Hindlimb muscle (tissue), 1 donor: ENCODE measurements at regions not wholly inside any gene's neighbourhood (a gene's known extent, or its start where the extent isn't known, plus 50 kb on each side); places are given as distances from the start of the nearest gene placed in this dataset.
"Not testable (repeated sequence)": the region's sequence is repeated elsewhere in the genome, so short reads cannot be mapped to it uniquely, and the experiment has no call there.

Experiments
- DNase-seq: peaks from one replicate; pipeline ENCODE4 v3.0.0-alpha.2; 2013

GRCh38 chr6:76840041-76840745 lies 623.1 kb downstream of the HTR1B start:
- DNase-seq = no peak

- no peak for DNase-seq
Observed at GRCh38 chr6:76839505-76839904, 623.8 kb downstream of the HTR1B start.

GRCh38 chr6:76837564-76837963 lies 625.7 kb downstream of the HTR1B start:
- DNase-seq = no peak

- DNase-seq = no peak
Observed at GRCh38 chr6:76835695-76836094, 627.6 kb downstream of the HTR1B start.

- DNase-seq = no peak
Observed at GRCh38 chr6:76835293-76835692, 628.0 kb downstream of the HTR1B start.

- no peak for DNase-seq
Observed at GRCh38 chr6:76834399-76834798, 628.9 kb downstream of the HTR1B start.

- DNase-seq = no peak
Observed at GRCh38 chr6:76831299-76831698, 632.0 kb downstream of the HTR1B start.

GRCh38 chr6:76823578-76823977 lies 639.7 kb downstream of the HTR1B start:
- not testable (repeated sequence) for DNase-seq

GRCh38 chr6:76818451-76818850 lies 644.8 kb downstream of the HTR1B start:
- DNase-seq = no peak

GRCh38 chr6:76817429-76817828 lies 645.9 kb downstream of the HTR1B start:
- DNase-seq = no peak

GRCh38 chr6:76814496-76815458 lies 648.5 kb downstream of the HTR1B start:
- DNase-seq = peak; percentile 4

- no peak for DNase-seq
Observed at GRCh38 chr6:76810286-76810685, 653.0 kb downstream of the HTR1B start.

- no peak for DNase-seq
Observed at GRCh38 chr6:76803038-76803580, 660.2 kb downstream of the HTR1B start.

GRCh38 chr6:76792394-76792793 lies 670.9 kb downstream of the HTR1B start:
- DNase-seq = no peak

GRCh38 chr6:76790881-76791280 lies 672.4 kb downstream of the HTR1B start:
- DNase-seq = no peak

GRCh38 chr6:76790045-76790796 lies 673.1 kb downstream of the HTR1B start:
- DNase-seq = no peak

- DNase-seq = no peak
Observed at GRCh38 chr6:76789580-76789979, 673.7 kb downstream of the HTR1B start.

- no peak for DNase-seq
Observed at GRCh38 chr6:76788155-76788554, 675.1 kb downstream of the HTR1B start.

- no peak for DNase-seq
Observed at GRCh38 chr6:76779068-76779467, 684.2 kb downstream of the HTR1B start.

- no peak for DNase-seq
Observed at GRCh38 chr6:76776876-76777275, 686.4 kb downstream of the HTR1B start.

- DNase-seq = no peak
Observed at GRCh38 chr6:76774781-76775384, 688.4 kb downstream of the HTR1B start.

GRCh38 chr6:76772951-76773350 lies 690.3 kb downstream of the HTR1B start:
- DNase-seq = no peak
